ENCODE measurements at regions not wholly inside any gene's neighbourhood (a gene's known extent, or its start where the extent isn't known, plus 50 kb on each side); places are given as distances from the start of the nearest gene placed in this dataset.

- no peak for TF ChIP-seq CTCF (IDR thresholded peaks at IDR 0.05)
- no peak for TF ChIP-seq POLR2AphosphoS5 (IDR thresholded peaks at IDR 0.05)
- TF ChIP-seq POLR2A (IDR thresholded peaks at IDR 0.05) = no peak
- no peak for TF ChIP-seq EP300 (IDR thresholded peaks at IDR 0.05)
Observed at GRCh38 chr5:36367524-36367923, 65.8 kb upstream of the RANBP3L start.

Measured in stomach (tissue), 4 donors.